Stimulated activated naive B cell treated with anti-CD40 and anti-IgM and Interleukin-4, amounts not matched to agents 10 μg/mL and 1 μg/mL and 100 μg/mL, for 72 hours (primary cell): ENCODE measurements at regions not wholly inside any gene's neighbourhood (a gene's known extent, or its start where the extent isn't known, plus 50 kb on each side); places are given as distances from the start of the nearest gene placed in this dataset.

Source experiments
- ATAC-seq, 2 donors: fragments of 150-1000 bp; cut with Tn5 transposase; replicated peaks; 2 replicates each; pipeline ENCODE4 v1.10.0; 2021; ENCODE audit warnings: moderate library complexity in 1 of 2
- DNase-seq: peaks from one replicate; pipeline ENCODE4 v3.0.0; 2021
- H3K27ac Mint-ChIP-seq: one replicate; pipeline ENCODE4 v1.8.0; 2022; ENCODE audit warnings: mild to moderate bottlenecking, mixed read lengths
- H3K27me3 Mint-ChIP-seq, 2 donors: one replicate each; pipeline ENCODE4 v1.8.0; 2022; ENCODE audit warnings: mixed read lengths in 2 of 2
- H3K36me3 Mint-ChIP-seq, 2 donors: one replicate each; pipeline ENCODE4 v1.8.0; 2022; ENCODE audit warnings: mixed read lengths in 2 of 2, mild to moderate bottlenecking in 1 of 2
- H3K4me1 Mint-ChIP-seq, 2 donors: one replicate each; pipeline ENCODE4 v1.8.0; 2022; ENCODE audit warnings: mixed read lengths in 2 of 2, mild to moderate bottlenecking in 1 of 2
- H3K4me3 Mint-ChIP-seq, 2 donors: one replicate each; pipeline ENCODE4 v1.8.0; 2022; ENCODE audit warnings: mild to moderate bottlenecking in 2 of 2, mixed read lengths in 2 of 2, moderate library complexity in 1 of 2
- H3K9me3 Mint-ChIP-seq, 2 donors: one replicate each; pipeline ENCODE4 v1.8.0; 2022; ENCODE audit warnings: mixed read lengths in 2 of 2, mild to moderate bottlenecking in 1 of 2

GRCh38 chr2:55973673-55974072, 50.1 kb upstream of the EFEMP1 start:
- Mint-ChIP-seq H3K27me3 (peaks cover 19 to 32% of the 10 kb centered on the region in 2 donors), H3K36me3 (peaks cover 0 to 3% of the 10 kb centered on the region in 2 donors), H3K4me1 (no peaks in the 10 kb centered on the region), H3K4me3 (no peak overlapping the region), H3K27ac (no peak overlapping the region), H3K9me3 (peaks cover 0 to 4% of the 10 kb centered on the region in 2 donors)
- ATAC-seq (no peak), DNase-seq (no peak)

DNA sequence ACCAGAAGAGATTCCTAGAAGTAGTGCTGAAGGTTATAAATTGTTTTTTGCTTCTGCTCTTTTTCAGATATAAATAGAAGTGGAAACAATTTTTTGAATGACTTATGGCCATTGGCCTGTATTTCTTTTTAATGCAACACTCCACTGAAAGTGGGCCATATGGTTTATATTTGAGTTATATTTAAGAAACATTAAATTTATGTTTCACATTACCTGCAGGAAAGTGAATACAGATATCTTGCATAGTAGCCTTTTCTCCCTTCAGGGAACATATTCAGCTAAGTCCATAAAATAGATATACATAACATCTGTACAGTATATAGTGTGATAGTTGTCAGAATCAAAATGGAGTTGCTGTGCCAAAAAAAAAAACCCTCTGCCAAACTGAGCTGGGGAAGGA, 53.1 kb upstream of the EFEMP1 start:
- peaks cover 11 to 16% of the 10 kb centered on the region in 2 donors for H3K27me3 Mint-ChIP-seq
- no peak for ATAC-seq
- peaks cover 0 to 3% of the 10 kb centered on the region in 2 donors for H3K36me3 Mint-ChIP-seq
- H3K4me1 Mint-ChIP-seq: no peaks in the 10 kb centered on the region
- H3K4me3 Mint-ChIP-seq: no peak overlapping the region
- peaks cover 0 to 7% of the 10 kb centered on the region in 2 donors for H3K9me3 Mint-ChIP-seq
- H3K27ac Mint-ChIP-seq: no peak overlapping the region
- DNase-seq: no peak

- H3K36me3 Mint-ChIP-seq: no peaks in the 10 kb centered on the region
- H3K27me3 Mint-ChIP-seq: peaks cover 4 to 5% of the 10 kb centered on the region in 2 donors
- H3K9me3 Mint-ChIP-seq: no peaks in the 10 kb centered on the region
- no peak overlapping the region for H3K27ac Mint-ChIP-seq
- H3K4me1 Mint-ChIP-seq: peaks cover 15 to 24% of the 10 kb centered on the region in 2 donors
- H3K4me3 Mint-ChIP-seq: no peak overlapping the region
- ATAC-seq (peak; percentile 94 to 96), DNase-seq (no peak)
Observed at GRCh38 chr2:55985406-55985805, 61.8 kb upstream of the EFEMP1 start.

DNA sequence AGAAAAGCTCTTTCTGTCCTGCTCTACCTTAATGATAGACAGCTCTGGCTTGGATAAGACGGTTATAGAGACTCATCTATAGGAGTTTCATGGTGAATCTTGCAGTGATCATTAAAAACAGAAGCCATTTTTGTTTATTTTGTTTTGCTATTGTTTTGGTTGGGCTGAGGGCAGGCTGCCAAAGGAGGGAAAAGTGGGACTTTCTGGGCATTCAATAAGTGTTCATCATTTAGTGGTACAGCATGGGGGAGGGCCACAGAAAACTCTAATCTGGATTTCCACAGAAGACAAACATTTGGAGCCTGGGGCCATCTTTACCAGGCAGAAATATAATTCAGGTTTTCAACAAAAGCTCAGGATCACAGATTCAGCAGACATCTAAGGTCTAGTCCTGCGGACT, 62.4 kb upstream of the EFEMP1 start:
- peak in 1 of 2 donors; percentile 8 for ATAC-seq
- no peak for DNase-seq
- H3K27ac Mint-ChIP-seq: no peak overlapping the region
- H3K4me3 Mint-ChIP-seq: no peak overlapping the region
- H3K36me3 Mint-ChIP-seq: no peaks in the 10 kb centered on the region
- H3K27me3 Mint-ChIP-seq: peaks cover 4 to 10% of the 10 kb centered on the region in 2 donors
- no peaks in the 10 kb centered on the region for H3K9me3 Mint-ChIP-seq
- H3K4me1 Mint-ChIP-seq: peaks cover 15 to 24% of the 10 kb centered on the region in 2 donors

- Mint-ChIP-seq H3K27me3 (peaks cover 8 to 18% of the 10 kb centered on the region in 2 donors), H3K27ac (no peak overlapping the region), H3K36me3 (no peaks in the 10 kb centered on the region), H3K4me3 (no peak overlapping the region), H3K9me3 (no peaks in the 10 kb centered on the region), H3K4me1 (peaks cover 15 to 24% of the 10 kb centered on the region in 2 donors)
- ATAC-seq (no peak), DNase-seq (no peak)
Observed at GRCh38 chr2:55986700-55987440, 63.3 kb upstream of the EFEMP1 start.

GRCh38 chr2:55989405-55989804, 65.8 kb upstream of the EFEMP1 start:
- DNase-seq: no peak
- H3K36me3 Mint-ChIP-seq: no peaks in the 10 kb centered on the region
- no peak overlapping the region for H3K27ac Mint-ChIP-seq
- H3K27me3 Mint-ChIP-seq: peaks cover 19 to 33% of the 10 kb centered on the region in 2 donors
- H3K4me1 Mint-ChIP-seq: peaks cover 15 to 24% of the 10 kb centered on the region in 2 donors
- no peak overlapping the region for H3K4me3 Mint-ChIP-seq
- no peak for ATAC-seq
- H3K9me3 Mint-ChIP-seq: no peaks in the 10 kb centered on the region

GRCh38 chr2:55992455-55992854, 68.9 kb upstream of the EFEMP1 start:
- Mint-ChIP-seq H3K4me3 (no peak overlapping the region), H3K27me3 (peaks cover 23 to 45% of the 10 kb centered on the region in 2 donors), H3K36me3 (no peaks in the 10 kb centered on the region), H3K4me1 (no peaks in the 10 kb centered on the region), H3K9me3 (no peaks in the 10 kb centered on the region), H3K27ac (no peak overlapping the region)
- DNase-seq: no peak
- ATAC-seq: no peak

- DNase-seq (no peak), ATAC-seq (no peak)
- peaks cover 23 to 45% of the 10 kb centered on the region in 2 donors for H3K27me3 Mint-ChIP-seq
- H3K4me3 Mint-ChIP-seq: no peak overlapping the region
- H3K27ac Mint-ChIP-seq: no peak overlapping the region
- H3K4me1 Mint-ChIP-seq: no peaks in the 10 kb centered on the region
- no peaks in the 10 kb centered on the region for H3K9me3 Mint-ChIP-seq
- no peaks in the 10 kb centered on the region for H3K36me3 Mint-ChIP-seq
Observed at GRCh38 chr2:55993685-55994084, 70.1 kb upstream of the EFEMP1 start.

GRCh38 chr2:55995211-55995610, 71.6 kb upstream of the EFEMP1 start:
- ATAC-seq (no peak), DNase-seq (no peak)
- Mint-ChIP-seq H3K27me3 (peaks cover 19 to 40% of the 10 kb centered on the region in 2 donors), H3K36me3 (no peaks in the 10 kb centered on the region), H3K27ac (no peak overlapping the region), H3K4me1 (no peaks in the 10 kb centered on the region), H3K9me3 (no peaks in the 10 kb centered on the region), H3K4me3 (no peak overlapping the region)

DNA sequence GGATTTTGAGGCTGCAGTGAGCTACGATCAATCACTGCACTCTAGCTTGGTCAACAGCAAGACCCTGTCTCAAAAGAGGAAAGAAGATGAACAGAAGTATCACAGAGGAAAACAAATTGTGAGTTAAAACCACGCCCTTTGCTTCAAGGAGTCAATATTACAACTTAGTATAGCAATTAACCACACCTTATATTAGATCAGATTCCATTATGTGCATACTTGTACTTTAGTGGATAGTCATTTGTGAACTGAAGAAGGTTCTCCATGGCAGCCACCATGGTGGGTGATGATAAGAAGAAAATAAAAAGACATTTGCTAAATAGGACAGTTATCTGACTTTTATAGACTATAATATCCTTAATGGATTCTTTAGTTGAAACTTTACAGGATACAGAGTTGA, 72.3 kb upstream of the EFEMP1 start:
- Mint-ChIP-seq H3K27me3 (peaks cover 19 to 37% of the 10 kb centered on the region in 2 donors), H3K4me3 (no peak overlapping the region), H3K9me3 (no peaks in the 10 kb centered on the region), H3K27ac (no peak overlapping the region), H3K36me3 (no peaks in the 10 kb centered on the region), H3K4me1 (no peaks in the 10 kb centered on the region)
- no peak for DNase-seq
- ATAC-seq: no peak

- no peak for DNase-seq
- no peak for ATAC-seq
- H3K27me3 Mint-ChIP-seq: peaks cover 6 to 12% of the 10 kb centered on the region in 2 donors
- no peaks in the 10 kb centered on the region for H3K36me3 Mint-ChIP-seq
- no peaks in the 10 kb centered on the region for H3K4me1 Mint-ChIP-seq
- H3K27ac Mint-ChIP-seq: no peak overlapping the region
- H3K9me3 Mint-ChIP-seq: no peaks in the 10 kb centered on the region
- H3K4me3 Mint-ChIP-seq: no peak overlapping the region
Observed at GRCh38 chr2:55999231-55999630, 75.6 kb upstream of the EFEMP1 start.

DNA sequence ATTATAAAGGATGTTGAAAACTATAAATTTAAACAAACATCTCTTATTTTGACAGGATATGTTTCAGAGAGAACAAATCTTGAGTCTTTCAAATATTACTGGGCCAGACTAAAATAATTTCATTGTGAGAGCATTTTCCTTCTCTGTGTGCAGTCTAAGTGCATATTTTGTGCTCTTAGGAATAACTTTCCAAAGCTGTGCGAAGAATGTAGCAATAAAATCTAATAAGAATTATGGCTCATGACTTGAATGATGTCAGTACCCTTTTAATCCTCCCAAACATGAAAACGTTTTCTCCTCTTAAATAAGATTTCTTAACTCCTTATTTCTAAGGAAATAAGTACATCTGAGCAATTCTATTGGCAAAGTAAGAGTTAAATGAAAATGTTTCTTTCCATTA, 76.2 kb upstream of the EFEMP1 start:
- Mint-ChIP-seq H3K4me1 (no peaks in the 10 kb centered on the region), H3K36me3 (no peaks in the 10 kb centered on the region), H3K27ac (no peak overlapping the region), H3K4me3 (no peak overlapping the region), H3K9me3 (no peaks in the 10 kb centered on the region), H3K27me3 (peaks cover under 1 to 8% of the 10 kb centered on the region in 2 donors)
- no peak for ATAC-seq
- DNase-seq: no peak

DNA sequence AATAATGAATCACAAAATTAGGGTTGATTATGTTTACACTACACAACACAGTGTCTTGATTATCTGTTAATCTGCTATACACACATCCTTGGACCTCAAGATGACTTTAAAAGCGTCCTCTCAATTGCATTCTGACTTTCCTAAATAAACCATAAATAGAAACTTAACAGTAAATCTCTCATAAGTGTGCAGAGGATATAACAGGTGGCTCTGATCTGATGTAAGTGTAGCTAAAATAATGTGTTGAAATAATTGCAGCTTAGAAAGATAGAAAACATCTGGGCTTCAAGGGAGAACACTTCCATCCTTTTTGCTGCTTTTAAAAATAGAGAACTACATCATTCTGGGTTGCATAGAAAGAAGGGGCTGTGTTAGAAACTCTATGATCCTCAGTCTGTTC, 78.4 kb upstream of the EFEMP1 start:
- Mint-ChIP-seq H3K4me3 (no peak overlapping the region), H3K36me3 (no peaks in the 10 kb centered on the region)
- no peak for ATAC-seq

GRCh38 chr2:56008661-56009431, 85.3 kb upstream of the EFEMP1 start:
- DNase-seq: no peak

More for the DNA sequence above, 78.4 kb upstream of the EFEMP1 start:
- no peak overlapping the region for H3K27ac Mint-ChIP-seq
- H3K9me3 Mint-ChIP-seq: no peaks in the 10 kb centered on the region
- no peaks in the 10 kb centered on the region for H3K4me1 Mint-ChIP-seq
- H3K27me3 Mint-ChIP-seq: no peaks in the 10 kb centered on the region
- no peak for DNase-seq

More at GRCh38 chr2:56008661-56009431, 85.3 kb upstream of the EFEMP1 start:
- Mint-ChIP-seq H3K27ac (no peak overlapping the region), H3K36me3 (no peaks in the 10 kb centered on the region), H3K9me3 (no peaks in the 10 kb centered on the region), H3K27me3 (peaks cover 5% of the 10 kb centered on the region in 2 donors), H3K4me3 (no peak overlapping the region), H3K4me1 (no peaks in the 10 kb centered on the region)
- no peak for ATAC-seq
